ENCODE measurements at regions not wholly inside any gene's neighbourhood (a gene's known extent, or its start where the extent isn't known, plus 50 kb on each side); places are given as distances from the start of the nearest gene placed in this dataset.

GRCh38 chr3:116963802-116964201 lies 254.2 kb downstream of the TUSC7 start:
- TF ChIP-seq CTCF (IDR thresholded peaks at IDR 0.05) = no peak
- TF ChIP-seq POLR2AphosphoS5 (IDR thresholded peaks at IDR 0.05; ENCODE audit: insufficient read depth in 1 of 2, low read depth in 1 of 2) = no peak
- TF ChIP-seq POLR2A (IDR thresholded peaks at IDR 0.05) = no peak
